Mucosa of descending colon (tissue), 3 donors: ENCODE measurements at regions not wholly inside any gene's neighbourhood (a gene's known extent, or its start where the extent isn't known, plus 50 kb on each side); places are given as distances from the start of the nearest gene placed in this dataset.

Experiments used
- ATAC-seq: fragments of 200-7000 bp; cut with Tn5 transposase; one replicate; pipeline ENCODE4 v1.9.1; 2020; ENCODE audit warnings: mild to moderate bottlenecking, moderate library complexity
- DNase-seq, 3 donors: peaks; one replicate each; pipeline ENCODE4 v3.0.0-alpha.2; 2020
- H3K36me3 ChIP-seq: fragments of 200-600 bp; one replicate; pipeline ENCODE4 v1.8.0; 2021; ENCODE audit warnings: low read depth, mild to moderate bottlenecking
- H3K4me1 ChIP-seq: fragments of 200-600 bp; one replicate; pipeline ENCODE4 v1.8.0; 2021; ENCODE audit warnings: low read depth, mild to moderate bottlenecking
- H3K4me3 ChIP-seq: fragments of 200-600 bp; one replicate; pipeline ENCODE4 v1.8.0; 2021; ENCODE audit warnings: mild to moderate bottlenecking
- H3K9me3 ChIP-seq: fragments of 200-600 bp; one replicate; pipeline ENCODE4 v1.8.0; 2021; ENCODE audit warnings: mild to moderate bottlenecking
- intact Hi-C, 2 donors: fragments of 100-400 bp; cut with DNase I in 1 of 2; cut with micrococcal nuclease in 1 of 2; formaldehyde crosslinking; loops; one replicate each; pipeline versions ENCODE4 v1.11.0 to v1.11.1; 2022; cut with DNase I, micrococcal nuclease
- TF ChIP-seq, protein P1 (sequence below): fragments of 200-600 bp; IDR thresholded peaks from one replicate; pipeline ENCODE4 v1.8.0; 2022; ENCODE audit warnings: antibody characterized with exemption, mild to moderate bottlenecking
- donor health status: DM: no; HTN: no; CAD: no; lungs with moderate emphysema.
- donor health status: DM: no; HTN: no; CAD: no.
- donor health status: DM: no; HTN: yes; CAD: no.

DNA sequence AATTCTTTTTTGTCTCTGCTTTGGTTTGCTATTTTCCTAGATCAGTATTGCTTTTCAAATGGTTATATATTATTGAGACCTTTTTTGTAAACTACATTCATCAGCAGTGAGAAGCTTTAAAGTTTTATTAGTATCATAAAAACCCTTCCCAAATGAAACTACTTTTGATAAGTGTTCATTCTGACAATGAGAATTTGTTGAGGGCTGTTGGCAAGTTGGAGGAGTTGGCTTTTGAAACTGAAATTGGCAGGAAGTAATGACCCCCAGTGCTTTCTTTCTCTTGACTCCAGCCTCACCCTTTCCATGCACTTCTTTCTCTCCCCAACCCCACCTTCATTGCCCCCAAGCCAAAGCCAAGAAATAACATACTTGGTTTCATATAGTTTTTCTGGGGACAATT is 113.8 kb downstream of the ZIC5 start:
- ATAC-seq, result peak; percentile 67
- Histone ChIP-seq H3K36me3 (no peaks in the 10 kb centered on the region), H3K9me3 (no peaks in the 10 kb centered on the region), H3K4me1 (peaks cover 13% of the 10 kb centered on the region), H3K4me3 (no peak overlapping the region)
- no peak for DNase-seq
- intact Hi-C loops, result no loop called here
- TF ChIP-seq, protein P1, sequence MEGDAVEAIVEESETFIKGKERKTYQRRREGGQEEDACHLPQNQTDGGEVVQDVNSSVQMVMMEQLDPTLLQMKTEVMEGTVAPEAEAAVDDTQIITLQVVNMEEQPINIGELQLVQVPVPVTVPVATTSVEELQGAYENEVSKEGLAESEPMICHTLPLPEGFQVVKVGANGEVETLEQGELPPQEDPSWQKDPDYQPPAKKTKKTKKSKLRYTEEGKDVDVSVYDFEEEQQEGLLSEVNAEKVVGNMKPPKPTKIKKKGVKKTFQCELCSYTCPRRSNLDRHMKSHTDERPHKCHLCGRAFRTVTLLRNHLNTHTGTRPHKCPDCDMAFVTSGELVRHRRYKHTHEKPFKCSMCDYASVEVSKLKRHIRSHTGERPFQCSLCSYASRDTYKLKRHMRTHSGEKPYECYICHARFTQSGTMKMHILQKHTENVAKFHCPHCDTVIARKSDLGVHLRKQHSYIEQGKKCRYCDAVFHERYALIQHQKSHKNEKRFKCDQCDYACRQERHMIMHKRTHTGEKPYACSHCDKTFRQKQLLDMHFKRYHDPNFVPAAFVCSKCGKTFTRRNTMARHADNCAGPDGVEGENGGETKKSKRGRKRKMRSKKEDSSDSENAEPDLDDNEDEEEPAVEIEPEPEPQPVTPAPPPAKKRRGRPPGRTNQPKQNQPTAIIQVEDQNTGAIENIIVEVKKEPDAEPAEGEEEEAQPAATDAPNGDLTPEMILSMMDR, result no peak

DNA sequence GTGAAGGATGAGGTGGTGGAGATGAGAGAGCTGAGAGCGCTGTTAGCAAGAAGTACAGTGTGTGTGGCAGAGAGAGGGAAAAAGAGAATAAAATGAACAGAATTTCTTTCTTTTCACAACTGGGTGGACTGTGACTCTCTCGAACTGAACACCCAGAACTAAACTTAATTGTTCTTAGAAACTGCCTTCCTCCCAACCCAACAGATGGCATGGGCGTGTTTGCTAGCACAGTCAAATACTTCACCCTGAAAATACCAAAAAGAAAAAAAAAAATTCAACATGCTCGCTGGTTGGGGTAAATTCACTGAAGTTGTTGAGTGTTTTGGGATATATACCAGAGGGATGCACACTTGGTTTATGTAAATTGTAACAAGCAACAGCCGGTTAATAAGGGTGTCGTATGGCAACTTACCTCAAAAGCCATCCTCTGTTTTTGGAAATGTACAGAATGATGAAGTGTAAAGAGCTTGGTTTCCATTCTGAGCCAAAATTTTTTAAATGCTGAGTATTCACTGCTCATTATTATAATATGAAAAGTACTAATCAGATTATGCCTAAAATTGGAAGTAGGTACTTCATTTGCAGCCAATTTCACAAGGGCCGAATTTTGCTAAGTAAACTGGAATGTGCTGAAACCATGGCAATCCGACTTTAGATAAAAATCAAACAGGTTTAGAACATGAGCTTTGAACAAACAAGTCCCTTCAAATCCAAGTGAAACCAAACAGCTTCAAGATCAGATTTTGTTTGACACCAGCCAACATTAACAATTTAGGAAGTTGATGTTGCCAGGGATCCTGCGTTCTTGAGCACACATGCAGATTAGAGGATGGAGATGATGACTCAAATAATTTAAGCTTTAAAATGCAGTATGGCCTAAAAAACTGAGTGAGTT is 115.8 kb downstream of the ZIC5 start:
- H3K4me1 ChIP-seq, result peaks cover 13% of the 10 kb centered on the region
- no peak overlapping the region for H3K4me3 ChIP-seq
- TF ChIP-seq, protein P1, result no peak
- no peaks in the 10 kb centered on the region for H3K9me3 ChIP-seq
- no peaks in the 10 kb centered on the region for H3K36me3 ChIP-seq
- ATAC-seq (peak; percentile 22), DNase-seq (no peak)
- intact Hi-C loops, result no loop called here

DNA sequence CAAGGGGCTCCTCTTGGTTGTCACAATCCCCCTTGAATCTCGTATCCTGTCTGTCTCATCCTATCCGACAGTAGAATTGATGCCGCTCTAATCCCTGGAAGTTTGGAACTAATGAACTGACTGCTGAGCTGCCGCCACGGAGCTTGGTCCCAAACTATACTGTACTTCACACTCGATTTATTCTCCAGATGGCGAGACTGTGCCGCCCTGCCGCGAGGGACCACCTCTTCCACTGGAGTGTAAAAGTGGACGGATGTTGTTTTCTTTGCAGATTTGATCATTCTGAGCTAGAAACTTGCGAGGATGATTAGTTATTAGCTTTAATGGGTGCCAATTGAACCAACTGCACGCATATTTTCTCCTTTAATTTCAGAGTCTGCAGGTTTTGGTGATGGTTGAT is 117.2 kb downstream of the ZIC5 start:
- no peak for DNase-seq
- TF ChIP-seq, protein P1, result no peak
- Histone ChIP-seq H3K4me1 (peaks cover 10% of the 10 kb centered on the region), H3K9me3 (no peaks in the 10 kb centered on the region), H3K36me3 (no peaks in the 10 kb centered on the region), H3K4me3 (no peak overlapping the region)
- ATAC-seq, result no peak
- intact Hi-C loops, result no loop called here

DNA sequence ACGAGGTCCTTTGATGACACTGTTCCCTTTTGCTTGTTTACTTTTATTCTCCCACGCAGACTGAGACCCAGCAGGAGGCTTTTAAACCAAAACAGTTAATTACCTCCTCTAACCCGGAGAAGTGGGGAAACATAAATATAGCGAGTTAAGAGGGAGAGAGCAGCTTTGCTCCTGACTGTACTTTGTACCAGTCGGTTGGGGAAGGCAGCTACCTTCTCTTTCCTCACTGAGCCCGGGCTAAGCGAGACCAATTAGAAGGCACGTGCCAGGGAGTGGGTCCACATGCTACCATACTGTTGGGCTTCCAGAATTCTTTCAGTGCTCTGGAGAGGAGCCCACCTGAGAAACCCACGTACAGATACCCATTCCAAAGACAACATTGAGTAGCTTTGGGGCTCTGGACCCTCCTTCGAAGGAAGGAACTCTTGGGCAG is 124.2 kb downstream of the ZIC5 start:
- TF ChIP-seq, protein P1, result no peak
- no peaks in the 10 kb centered on the region for H3K4me1 ChIP-seq
- intact Hi-C loops, result no loop called here
- no peak for ATAC-seq
- H3K9me3 ChIP-seq, result no peaks in the 10 kb centered on the region
- no peak overlapping the region for H3K4me3 ChIP-seq
- H3K36me3 ChIP-seq, result no peaks in the 10 kb centered on the region
- DNase-seq, result no peak

DNA sequence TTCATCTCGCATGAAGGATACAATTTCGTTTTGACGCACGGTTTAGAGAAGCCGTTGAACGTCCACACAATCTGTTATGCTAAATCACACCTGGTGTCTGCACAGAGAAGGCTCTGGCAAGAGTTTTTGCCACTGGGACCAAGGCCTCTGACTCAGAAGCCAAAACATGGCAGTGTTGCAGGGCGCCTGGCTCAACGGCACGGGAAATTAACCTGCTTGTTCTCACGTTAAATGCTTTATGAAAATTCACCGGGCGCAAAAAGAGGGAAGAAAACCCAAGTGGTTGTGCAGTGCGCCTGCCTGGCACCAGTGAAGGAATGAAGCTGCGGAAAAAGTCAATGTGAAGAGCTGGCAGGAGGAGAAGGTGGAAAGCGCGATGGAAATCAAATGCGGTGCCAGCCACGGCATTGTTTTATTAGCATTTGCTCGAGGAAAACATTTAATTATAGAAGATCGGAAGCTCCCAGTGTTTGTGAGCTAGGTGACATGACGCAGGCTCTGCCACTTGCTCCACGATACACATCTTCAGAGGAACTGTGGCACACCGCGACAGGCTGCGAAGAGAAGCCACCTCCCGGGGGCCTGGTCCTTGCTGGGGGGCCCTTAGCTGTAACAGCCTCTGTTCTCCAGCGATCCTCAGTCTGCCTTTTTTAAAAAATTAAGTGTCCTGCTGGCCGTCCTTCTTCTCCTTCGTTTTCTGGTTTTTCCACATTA is 126.2 kb downstream of the ZIC5 start:
- DNase-seq, result no peak
- H3K4me1 ChIP-seq, result no peaks in the 10 kb centered on the region
- no peaks in the 10 kb centered on the region for H3K36me3 ChIP-seq
- TF ChIP-seq, protein P1, result no peak
- no peaks in the 10 kb centered on the region for H3K9me3 ChIP-seq
- ATAC-seq, result no peak
- intact Hi-C loops, result no loop called here
- no peak overlapping the region for H3K4me3 ChIP-seq
